ENCODE measurements at regions not wholly inside any gene's neighbourhood (a gene's known extent, or its start where the extent isn't known, plus 50 kb on each side); places are given as distances from the start of the nearest gene placed in this dataset.
"Not testable (repeated sequence)": the region's sequence is repeated elsewhere in the genome, so short reads cannot be mapped to it uniquely, and the experiment has no call there.

GRCh38 chrX:63013549-63013948 lies 337.6 kb downstream of the SPIN4 start:
- no peak for DNase-seq (ENCODE audit: low read depth, low spot score)
- H3K4me3 ChIP-seq (ENCODE audit: low read length) = no peak overlapping the region

GRCh38 chrX:63012574-63012973 lies 338.6 kb downstream of the SPIN4 start:
- no peak for DNase-seq (ENCODE audit: low read depth, low spot score)
- H3K4me3 ChIP-seq (ENCODE audit: low read length) = no peak overlapping the region

GRCh38 chrX:63000196-63000595 lies 350.9 kb downstream of the SPIN4 start:
- not testable (repeated sequence) for H3K4me3 ChIP-seq (ENCODE audit: low read length)

More at GRCh38 chrX:63000196-63000595, 350.9 kb downstream of the SPIN4 start:
- DNase-seq (ENCODE audit: low read depth, low spot score) = not testable (repeated sequence)
